Naive thymus-derived CD4-positive, alpha-beta T cell (primary cell): ENCODE measurements at regions not wholly inside any gene's neighbourhood (a gene's known extent, or its start where the extent isn't known, plus 50 kb on each side); places are given as distances from the start of the nearest gene placed in this dataset.

Source experiments
- ATAC-seq: fragments of 150-1000 bp; cut with Tn5 transposase; 2 replicates; pipeline ENCODE4 v1.10.0; 2021; ENCODE audit warnings: mild to moderate bottlenecking, moderate library complexity
- CTCF ChIA-PET: fragments of 350-600 bp; sonication (Branson Sonifier 250); formaldehyde crosslinking; loops from one replicate; lab custom pipeline; 2021; ENCODE audit warnings: antibody characterized with exemption; lab: Charles Lee
- POLR2A ChIA-PET: fragments of 350-600 bp; sonication (Branson Sonifier 250); formaldehyde crosslinking; loops from one replicate; lab custom pipeline; 2021; ENCODE audit warnings: antibody characterized with exemption, inconsistent platforms; lab: Charles Lee
- DNase-seq, 9 donors: peaks; one replicate each; pipeline versions ENCODE4 v3.0.0 to v3.0.0-alpha.2; 2020 to 2022; ENCODE audit warnings: mixed read lengths in 1 of 9
- H3K27ac ChIP-seq: one replicate; pipeline ENCODE4 v1.7.0; 2013; ENCODE audit warnings: mild to moderate bottlenecking, low read depth, low read length, moderate library complexity
- H3K27me3 ChIP-seq, 2 donors: one replicate each; pipeline ENCODE4 v1.7.0; 2013; ENCODE audit warnings: low read length in 2 of 2, mild to moderate bottlenecking in 2 of 2, moderate library complexity in 2 of 2; ENCODE audit not compliant: control insufficient read depth in 2 of 2, insufficient read depth in 2 of 2
- H3K36me3 ChIP-seq, 3 experiments: 1 replicate in 2 of 3; 2 replicates in 1 of 3; pipeline ENCODE4 v1.7.0; 2013; ENCODE audit warnings: low read length in 3 of 3, mild to moderate bottlenecking in 3 of 3, moderate library complexity in 1 of 3; ENCODE audit not compliant: insufficient read depth in 3 of 3, control insufficient read depth in 2 of 3
- H3K4me1 ChIP-seq, 2 donors: one replicate each; pipeline ENCODE4 v1.7.0; 2013; ENCODE audit warnings: low read length in 2 of 2, mild to moderate bottlenecking in 2 of 2, moderate library complexity in 1 of 2; ENCODE audit not compliant: control insufficient read depth in 2 of 2, insufficient read depth in 2 of 2
- H3K4me3 ChIP-seq: 2 replicates; pipeline ENCODE4 v1.7.0; 2013; ENCODE audit warnings: mild to moderate bottlenecking, low read length
- H3K9me3 ChIP-seq, 3 experiments: 1 replicate in 2 of 3; 2 replicates in 1 of 3; pipeline ENCODE4 v1.7.0; 2013; ENCODE audit warnings: low read length in 3 of 3; ENCODE audit not compliant: control insufficient read depth in 2 of 3
- H3K27ac Mint-ChIP-seq, 9 donors: one replicate each; pipeline ENCODE4 v1.8.0; 2020 to 2022; ENCODE audit warnings: mixed read lengths in 9 of 9, mild to moderate bottlenecking in 8 of 9, moderate library complexity in 5 of 9, inconsistent platforms in 2 of 9
- H3K27me3 Mint-ChIP-seq, 5 donors: one replicate each; pipeline ENCODE4 v1.8.0; 2021 to 2022; ENCODE audit warnings: mixed read lengths in 5 of 5, mild to moderate bottlenecking in 1 of 5
- H3K36me3 Mint-ChIP-seq, 5 donors: one replicate each; pipeline ENCODE4 v1.8.0; 2020 to 2022; ENCODE audit warnings: mixed read lengths in 5 of 5, mild to moderate bottlenecking in 3 of 5, inconsistent platforms in 1 of 5
- H3K4me1 Mint-ChIP-seq, 7 donors: one replicate each; pipeline ENCODE4 v1.8.0; 2020 to 2022; ENCODE audit warnings: mixed read lengths in 7 of 7, mild to moderate bottlenecking in 3 of 7, inconsistent platforms in 1 of 7
- H3K4me3 Mint-ChIP-seq, 10 donors: one replicate each; pipeline ENCODE4 v1.8.0; 2020 to 2022; ENCODE audit warnings: mild to moderate bottlenecking in 10 of 10, mixed read lengths in 10 of 10, moderate library complexity in 6 of 10, inconsistent platforms in 2 of 10
- H3K9me3 Mint-ChIP-seq, 11 donors: one replicate each; pipeline ENCODE4 v1.8.0; 2020 to 2022; ENCODE audit warnings: mixed read lengths in 11 of 11, mild to moderate bottlenecking in 4 of 11, inconsistent platforms in 1 of 11, moderate library complexity in 1 of 11
- intact Hi-C, 2 donors: fragments of 100-400 bp; cut with micrococcal nuclease; formaldehyde crosslinking; loops; one replicate each; pipeline ENCODE4 v1.15.1; 2023

DNA sequence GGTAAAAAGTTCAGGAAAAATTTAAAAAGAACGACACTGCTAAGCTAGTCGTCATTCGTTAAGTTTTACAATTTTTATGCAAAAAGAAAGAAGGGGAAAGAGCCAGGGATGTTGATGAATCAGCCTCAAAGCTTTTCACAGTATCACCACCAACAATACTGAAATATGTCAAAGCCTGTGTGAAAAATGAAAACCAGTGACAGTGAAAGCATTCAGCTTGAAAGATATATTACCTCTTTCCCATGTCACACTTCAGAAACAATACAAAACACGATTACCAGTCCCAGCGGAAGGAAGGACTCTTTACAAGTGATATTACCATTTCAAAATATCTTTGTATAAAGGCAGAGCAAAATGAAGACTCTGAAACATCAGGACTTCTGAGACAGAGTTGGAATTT, 489.2 kb downstream of the EPHA7 start:
- H3K27ac ChIP-seq, result no peak overlapping the region
- no peaks in the 10 kb centered on the region for H3K27me3 ChIP-seq
- no peak overlapping the region for H3K27ac Mint-ChIP-seq
- H3K4me3 Mint-ChIP-seq, result no peak overlapping the region
- no peaks in the 10 kb centered on the region for H3K36me3 Mint-ChIP-seq
- H3K36me3 ChIP-seq, result no peaks in the 10 kb centered on the region
- intact Hi-C loops, result no loop called here
- ChIA-PET CTCF (interaction anchor here (0.6 kb wide), 1 partner anchor 131 kb away, joined by 3 read pairs; no protein-coding TSS in a partner anchor), POLR2A (no interaction called here)
- no peaks in the 10 kb centered on the region for H3K4me1 Mint-ChIP-seq
- H3K4me3 ChIP-seq, result no peak overlapping the region
- H3K27me3 Mint-ChIP-seq, result no peaks in the 10 kb centered on the region
- H3K9me3 ChIP-seq, result no peaks in the 10 kb centered on the region
- no peak for DNase-seq
- no peak for ATAC-seq
- H3K9me3 Mint-ChIP-seq, result peaks cover 0 to 26% (median 8%) of the 10 kb centered on the region in 11 donors
- no peaks in the 10 kb centered on the region for H3K4me1 ChIP-seq

DNA sequence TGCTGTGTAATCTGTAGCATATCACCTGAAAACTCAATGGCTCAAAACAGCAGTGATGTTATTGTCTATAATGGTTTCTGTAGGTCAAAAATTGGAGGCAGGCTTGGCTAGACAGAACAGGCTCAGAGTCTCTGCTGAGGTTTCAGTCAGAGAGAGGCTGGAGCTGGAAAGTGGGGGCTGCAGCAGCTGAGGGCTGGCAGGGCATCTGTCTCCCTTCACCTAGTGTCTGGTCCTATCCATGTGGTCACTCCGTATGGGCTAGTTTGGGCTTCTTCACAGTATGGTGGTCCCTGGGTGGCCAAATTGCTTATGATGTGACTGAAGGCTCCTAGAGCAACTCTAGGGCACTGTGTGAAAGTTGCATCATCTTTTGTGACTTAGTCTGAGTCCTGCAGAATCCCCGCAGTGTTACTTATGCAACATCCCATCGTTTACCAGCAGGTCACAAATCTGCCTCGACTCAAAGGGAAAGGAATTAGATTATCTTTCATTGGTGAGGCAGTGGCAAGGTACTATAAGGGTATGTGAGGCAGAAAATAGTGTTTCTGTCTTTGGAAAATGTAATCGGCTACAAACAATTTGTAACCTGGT, 497.0 kb downstream of the EPHA7 start:
- ChIA-PET POLR2A (interaction anchor here (0.7 kb wide), 1 partner anchor 8 kb away, joined by 3 read pairs; no protein-coding TSS in a partner anchor), CTCF (no interaction called here)
- H3K4me3 Mint-ChIP-seq, result no peak overlapping the region
- Histone ChIP-seq H3K9me3 (no peaks in the 10 kb centered on the region), H3K36me3 (no peaks in the 10 kb centered on the region), H3K4me3 (no peak overlapping the region), H3K27ac (no peak overlapping the region), H3K4me1 (no peaks in the 10 kb centered on the region), H3K27me3 (no peaks in the 10 kb centered on the region)
- H3K4me1 Mint-ChIP-seq, result no peaks in the 10 kb centered on the region
- intact Hi-C loops, result no loop called here
- peaks cover 0 to 18% (median 2%) of the 10 kb centered on the region in 11 donors for H3K9me3 Mint-ChIP-seq
- DNase-seq (no peak), ATAC-seq (no peak)
- no peaks in the 10 kb centered on the region for H3K27me3 Mint-ChIP-seq
- no peak overlapping the region for H3K27ac Mint-ChIP-seq
- H3K36me3 Mint-ChIP-seq, result no peaks in the 10 kb centered on the region

DNA sequence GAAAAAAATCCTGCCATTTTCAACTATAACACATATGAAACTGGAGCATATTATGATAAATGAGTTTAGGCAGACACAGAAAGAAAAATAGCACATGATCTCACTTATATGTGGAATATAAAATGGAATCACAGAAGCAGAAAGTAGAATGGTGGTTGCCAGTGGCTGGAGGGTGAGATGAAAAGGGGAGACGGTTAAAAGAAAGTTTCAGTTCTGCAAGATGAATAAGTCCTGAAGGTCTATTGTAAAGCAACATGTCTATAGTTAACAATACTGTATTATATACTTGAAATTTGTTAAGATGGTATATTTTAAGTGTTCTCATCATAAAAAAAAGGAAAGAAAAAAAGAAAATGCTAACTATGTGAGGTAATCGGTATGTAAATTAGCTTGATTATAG, 503.9 kb downstream of the EPHA7 start:
- ATAC-seq, result no peak
- ChIA-PET CTCF (no interaction called here), POLR2A (no interaction called here)
- Histone ChIP-seq H3K4me1 (no peaks in the 10 kb centered on the region), H3K4me3 (no peak overlapping the region), H3K36me3 (no peaks in the 10 kb centered on the region), H3K27ac (no peak overlapping the region), H3K9me3 (no peaks in the 10 kb centered on the region), H3K27me3 (no peaks in the 10 kb centered on the region)
- H3K27me3 Mint-ChIP-seq, result no peaks in the 10 kb centered on the region
- no peak for DNase-seq
- H3K4me1 Mint-ChIP-seq, result no peaks in the 10 kb centered on the region
- H3K4me3 Mint-ChIP-seq, result no peak overlapping the region
- peaks cover 0 to 9% (median 0%) of the 10 kb centered on the region in 11 donors for H3K9me3 Mint-ChIP-seq
- intact Hi-C loops, result no loop called here
- no peaks in the 10 kb centered on the region for H3K36me3 Mint-ChIP-seq
- no peak overlapping the region for H3K27ac Mint-ChIP-seq

DNA sequence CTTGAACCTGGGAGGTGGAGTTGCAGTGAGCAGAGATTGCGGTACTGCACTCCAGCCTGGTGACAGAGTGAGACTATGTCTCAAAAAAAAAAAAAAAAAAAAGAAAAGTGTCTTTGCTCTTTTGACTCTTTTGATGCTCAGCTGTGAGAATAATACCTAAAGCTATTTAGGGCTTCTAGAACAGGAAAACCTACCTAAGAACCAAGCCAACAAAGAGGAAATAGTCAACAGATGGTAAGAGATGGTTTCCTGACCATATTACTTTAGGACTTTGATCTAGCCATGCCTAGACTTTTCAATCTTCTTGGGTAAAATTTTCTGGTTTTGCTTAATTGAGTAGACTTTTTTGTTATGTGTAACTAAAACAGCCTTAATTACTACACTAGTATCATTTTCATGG, 508.1 kb downstream of the EPHA7 start:
- DNase-seq (no peak), ATAC-seq (no peak)
- Histone ChIP-seq H3K27ac (no peak overlapping the region), H3K9me3 (no peaks in the 10 kb centered on the region), H3K27me3 (no peaks in the 10 kb centered on the region), H3K4me3 (no peak overlapping the region), H3K36me3 (no peaks in the 10 kb centered on the region), H3K4me1 (no peaks in the 10 kb centered on the region)
- H3K27me3 Mint-ChIP-seq, result no peaks in the 10 kb centered on the region
- H3K4me3 Mint-ChIP-seq, result no peak overlapping the region
- no peaks in the 10 kb centered on the region for H3K4me1 Mint-ChIP-seq
- peaks cover 0 to 5% (median 0%) of the 10 kb centered on the region in 11 donors for H3K9me3 Mint-ChIP-seq
- intact Hi-C loops, result no loop called here
- no peaks in the 10 kb centered on the region for H3K36me3 Mint-ChIP-seq
- no peak overlapping the region for H3K27ac Mint-ChIP-seq
- POLR2A ChIA-PET, result no interaction called here
- CTCF ChIA-PET, result no interaction called here

DNA sequence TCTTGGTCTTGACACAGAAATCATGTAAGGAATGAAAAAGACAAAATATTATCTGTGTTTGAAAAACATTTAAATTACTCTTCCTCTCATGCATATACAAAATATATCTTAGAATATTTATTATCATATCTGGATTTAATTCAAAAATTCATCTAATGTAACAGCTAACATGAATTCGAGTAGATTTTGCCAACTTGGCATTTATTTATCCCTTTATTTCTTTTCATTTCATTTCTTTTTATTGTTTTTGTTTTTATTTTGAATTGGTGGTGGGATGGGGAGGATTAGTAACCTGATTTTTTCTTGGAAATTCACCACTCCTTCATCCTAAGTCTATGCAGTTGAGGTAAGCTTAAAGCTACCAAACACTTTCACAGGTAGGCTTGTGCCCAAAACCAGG, 508.7 kb downstream of the EPHA7 start:
- H3K36me3 Mint-ChIP-seq, result no peaks in the 10 kb centered on the region
- no peaks in the 10 kb centered on the region for H3K27me3 Mint-ChIP-seq
- DNase-seq (no peak), ATAC-seq (no peak)
- POLR2A ChIA-PET, result no interaction called here
- H3K27ac Mint-ChIP-seq, result no peak overlapping the region
- Histone ChIP-seq H3K27me3 (no peaks in the 10 kb centered on the region), H3K4me1 (no peaks in the 10 kb centered on the region), H3K4me3 (no peak overlapping the region), H3K27ac (no peak overlapping the region), H3K9me3 (no peaks in the 10 kb centered on the region), H3K36me3 (no peaks in the 10 kb centered on the region)
- H3K9me3 Mint-ChIP-seq, result peaks cover 0 to 5% (median 0%) of the 10 kb centered on the region in 11 donors
- CTCF ChIA-PET, result no interaction called here
- no peak overlapping the region for H3K4me3 Mint-ChIP-seq
- H3K4me1 Mint-ChIP-seq, result no peaks in the 10 kb centered on the region
- intact Hi-C loops, result no loop called here

DNA sequence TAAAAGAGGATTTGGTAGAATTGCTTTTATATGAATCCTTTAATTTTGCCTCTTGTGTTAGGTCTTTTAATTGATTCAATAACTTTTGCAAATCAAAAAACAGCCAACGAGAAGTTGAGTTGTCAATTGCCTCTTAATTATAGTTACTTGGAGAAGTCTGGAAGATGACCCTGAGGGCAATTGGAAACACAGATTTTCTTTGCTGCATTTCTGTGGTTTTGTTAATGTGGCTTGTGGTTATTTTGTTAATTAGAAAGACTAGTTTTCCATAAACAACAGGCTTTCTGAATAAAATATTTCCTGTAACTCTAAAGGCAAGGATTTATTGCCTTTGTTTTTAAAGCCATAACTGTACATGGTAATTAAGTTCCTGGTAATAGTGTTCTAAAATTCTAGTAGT, 513.0 kb downstream of the EPHA7 start:
- no peaks in the 10 kb centered on the region for H3K4me1 ChIP-seq
- no peak overlapping the region for H3K4me3 Mint-ChIP-seq
- no peak for ATAC-seq
- ChIA-PET POLR2A (no interaction called here), CTCF (no interaction called here)
- H3K27ac Mint-ChIP-seq, result no peak overlapping the region
- H3K36me3 Mint-ChIP-seq, result no peaks in the 10 kb centered on the region
- no peak overlapping the region for H3K4me3 ChIP-seq
- no peaks in the 10 kb centered on the region for H3K27me3 Mint-ChIP-seq
- H3K9me3 ChIP-seq, result no peaks in the 10 kb centered on the region
- H3K4me1 Mint-ChIP-seq, result no peaks in the 10 kb centered on the region
- peaks cover 0 to 4% (median 2%) of the 10 kb centered on the region in 11 donors for H3K9me3 Mint-ChIP-seq
- no peaks in the 10 kb centered on the region for H3K27me3 ChIP-seq
- no peaks in the 10 kb centered on the region for H3K36me3 ChIP-seq
- no peak overlapping the region for H3K27ac ChIP-seq
- intact Hi-C loops, result no loop called here
- DNase-seq, result no peak

DNA sequence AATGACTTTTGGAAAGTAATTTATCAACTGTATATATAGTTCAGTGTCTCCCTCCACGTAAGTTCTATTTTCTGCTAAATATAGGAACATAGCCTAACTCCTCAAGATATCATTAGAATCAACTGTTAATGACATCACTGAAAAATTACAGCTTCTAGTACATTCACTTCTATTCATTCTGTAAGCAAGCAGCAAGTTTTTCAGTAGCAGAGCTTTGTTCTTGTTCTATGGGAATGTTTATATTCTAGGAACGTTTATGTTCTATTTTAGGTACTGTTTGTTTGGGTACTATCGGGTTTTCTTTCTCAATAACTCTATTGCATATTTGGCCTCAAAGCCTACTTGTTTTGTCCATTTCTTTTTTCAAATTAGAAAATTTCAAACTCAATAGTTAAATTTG, 525.6 kb downstream of the EPHA7 start:
- Mint-ChIP-seq H3K36me3 (no peaks in the 10 kb centered on the region), H3K4me3 (no peak overlapping the region), H3K27ac (no peak overlapping the region), H3K27me3 (no peaks in the 10 kb centered on the region), H3K9me3 (peaks cover 0 to 13% (median 3%) of the 10 kb centered on the region in 11 donors), H3K4me1 (no peaks in the 10 kb centered on the region)
- DNase-seq (no peak), ATAC-seq (no peak)
- POLR2A ChIA-PET, result no interaction called here
- intact Hi-C loops, result no loop called here
- Histone ChIP-seq H3K9me3 (peaks cover 0 to 8% (median 0%) of the 10 kb centered on the region in 3 experiments), H3K36me3 (no peaks in the 10 kb centered on the region), H3K4me1 (no peaks in the 10 kb centered on the region), H3K27me3 (no peaks in the 10 kb centered on the region), H3K27ac (no peak overlapping the region), H3K4me3 (no peak overlapping the region)
- CTCF ChIA-PET, result no interaction called here
